ENCODE measurements at regions not wholly inside any gene's neighbourhood (a gene's known extent, or its start where the extent isn't known, plus 50 kb on each side); places are given as distances from the start of the nearest gene placed in this dataset.
A peak's percentile ranks its signal among the peaks of the same experiment; 100 is the strongest.
"Not testable (repeated sequence)": the region's sequence is repeated elsewhere in the genome, so short reads cannot be mapped to it uniquely, and the experiment has no call there.

- DNase-seq: peak; percentile 80
Measured at GRCh38 chr22:26082866-26083265, 86.4 kb upstream of the SEZ6L start.

- DNase-seq: no peak
Measured at GRCh38 chr22:26086359-26086758, 82.9 kb upstream of the SEZ6L start.

- no peak for DNase-seq
Measured at GRCh38 chr22:26087816-26088215, 81.4 kb upstream of the SEZ6L start.

- no peak for DNase-seq
Measured at GRCh38 chr22:26090821-26091220, 78.4 kb upstream of the SEZ6L start.

GRCh38 chr22:26094497-26094896 lies 74.8 kb upstream of the SEZ6L start:
- not testable (repeated sequence) for DNase-seq

GRCh38 chr22:26095256-26095956 lies 73.9 kb upstream of the SEZ6L start:
- DNase-seq: no peak

- no peak for DNase-seq
Measured at GRCh38 chr22:26097411-26097810, 71.9 kb upstream of the SEZ6L start.

GRCh38 chr22:26097840-26098239 lies 71.4 kb upstream of the SEZ6L start:
- peak; percentile 25 for DNase-seq

GRCh38 chr22:26103023-26103422 lies 66.2 kb upstream of the SEZ6L start:
- no peak for DNase-seq

- DNase-seq: no peak
Measured at GRCh38 chr22:26106412-26106811, 62.9 kb upstream of the SEZ6L start.

GRCh38 chr22:26109686-26110315 lies 59.5 kb upstream of the SEZ6L start:
- DNase-seq: no peak

- DNase-seq: no peak
Measured at GRCh38 chr22:26114826-26115225, 54.4 kb upstream of the SEZ6L start.

- DNase-seq: no peak
Measured at GRCh38 chr22:26115266-26115665, 54.0 kb upstream of the SEZ6L start.

Measured in NCI-H2029 (cell line).